ENCODE measurements at regions not wholly inside any gene's neighbourhood (a gene's known extent, or its start where the extent isn't known, plus 50 kb on each side); places are given as distances from the start of the nearest gene placed in this dataset.

DNA sequence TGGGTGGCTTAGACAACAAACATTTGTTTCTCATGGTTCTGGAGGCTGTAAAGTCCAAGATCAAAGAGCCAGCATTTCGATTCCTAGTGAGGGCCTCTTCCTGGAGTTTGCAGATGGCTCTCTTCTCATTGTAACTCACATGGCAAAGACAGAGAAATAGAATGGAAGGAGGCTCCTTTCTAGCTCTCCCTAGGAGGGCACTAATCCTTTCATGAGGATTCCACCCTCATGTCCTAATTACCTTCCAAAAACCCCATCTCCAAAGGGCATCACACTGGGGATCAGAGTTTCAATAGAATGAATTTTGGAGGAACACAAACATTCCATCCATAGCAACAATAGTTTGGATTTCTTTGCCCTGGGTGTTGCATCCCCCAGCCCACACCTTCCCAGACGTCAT is 247.3 kb downstream of the TTLL7 start:
- TF ChIP-seq, protein P1, sequence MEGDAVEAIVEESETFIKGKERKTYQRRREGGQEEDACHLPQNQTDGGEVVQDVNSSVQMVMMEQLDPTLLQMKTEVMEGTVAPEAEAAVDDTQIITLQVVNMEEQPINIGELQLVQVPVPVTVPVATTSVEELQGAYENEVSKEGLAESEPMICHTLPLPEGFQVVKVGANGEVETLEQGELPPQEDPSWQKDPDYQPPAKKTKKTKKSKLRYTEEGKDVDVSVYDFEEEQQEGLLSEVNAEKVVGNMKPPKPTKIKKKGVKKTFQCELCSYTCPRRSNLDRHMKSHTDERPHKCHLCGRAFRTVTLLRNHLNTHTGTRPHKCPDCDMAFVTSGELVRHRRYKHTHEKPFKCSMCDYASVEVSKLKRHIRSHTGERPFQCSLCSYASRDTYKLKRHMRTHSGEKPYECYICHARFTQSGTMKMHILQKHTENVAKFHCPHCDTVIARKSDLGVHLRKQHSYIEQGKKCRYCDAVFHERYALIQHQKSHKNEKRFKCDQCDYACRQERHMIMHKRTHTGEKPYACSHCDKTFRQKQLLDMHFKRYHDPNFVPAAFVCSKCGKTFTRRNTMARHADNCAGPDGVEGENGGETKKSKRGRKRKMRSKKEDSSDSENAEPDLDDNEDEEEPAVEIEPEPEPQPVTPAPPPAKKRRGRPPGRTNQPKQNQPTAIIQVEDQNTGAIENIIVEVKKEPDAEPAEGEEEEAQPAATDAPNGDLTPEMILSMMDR (IDR thresholded peaks at IDR 0.05), result no peak
- TF ChIP-seq POLR2A (IDR thresholded peaks at IDR 0.05) (no peak), EP300 (IDR thresholded peaks at IDR 0.05) (no peak)

Measured in stomach (tissue), 4 donors.